ENCODE measurements at regions not wholly inside any gene's neighbourhood (a gene's known extent, or its start where the extent isn't known, plus 50 kb on each side); places are given as distances from the start of the nearest gene placed in this dataset.

GRCh38 chr7:42392826-42393225 is 155.8 kb upstream of the GLI3 start:
- no peak overlapping the region for H2AFZ ChIP-seq (ENCODE audit: low read depth, low read length)
- no peak for DNase-seq
- no peak for ATAC-seq (ENCODE audit: insufficient read depth, low read depth)
- TF ChIP-seq EZH2 (IDR thresholded peaks at IDR 0.05; ENCODE audit: borderline replicate concordance, low read depth, low read length, severe bottlenecking) (no peak), CTCF (IDR thresholded peaks at IDR 0.05; ENCODE audit: borderline replicate concordance, extremely low read depth, low read length, poor library complexity, severe bottlenecking) (no peak)
- no peak overlapping the region for H3K9ac ChIP-seq (ENCODE audit: low read depth, low read length)
- H3K36me3 ChIP-seq (ENCODE audit: insufficient read depth, low read length) = no peaks in the 10 kb centered on the region
- no peaks in the 10 kb centered on the region for H4K20me1 ChIP-seq (ENCODE audit: insufficient read depth, low read length)
- H3K27me3 ChIP-seq (ENCODE audit: insufficient read depth, low read length, poor library complexity) = peaks cover 5% of the 10 kb centered on the region
- no peaks in the 10 kb centered on the region for H3K79me2 ChIP-seq (ENCODE audit: insufficient read depth, low read length)
- H3K27ac ChIP-seq (ENCODE audit: low read length) = no peak overlapping the region
- no peak overlapping the region for H3K4me2 ChIP-seq (ENCODE audit: insufficient read depth, low read length)
- no peaks in the 10 kb centered on the region for H3K4me1 ChIP-seq (ENCODE audit: insufficient read depth, low read length)
- H3K9me3 ChIP-seq (ENCODE audit: insufficient read depth, low read length, severe bottlenecking) = no peaks in the 10 kb centered on the region
- no peak overlapping the region for H3K4me3 ChIP-seq (ENCODE audit: low read depth in 1 of 2, low read length in 2 of 2)

- H3K9ac ChIP-seq (ENCODE audit: low read depth, low read length) = no peak overlapping the region
- H3K27me3 ChIP-seq (ENCODE audit: insufficient read depth, low read length, poor library complexity) = no peaks in the 10 kb centered on the region
- TF ChIP-seq CTCF (IDR thresholded peaks at IDR 0.05; ENCODE audit: borderline replicate concordance, extremely low read depth, low read length, poor library complexity, severe bottlenecking) (no peak), EZH2 (IDR thresholded peaks at IDR 0.05; ENCODE audit: borderline replicate concordance, low read depth, low read length, severe bottlenecking) (no peak)
- H3K9me3 ChIP-seq (ENCODE audit: insufficient read depth, low read length, severe bottlenecking) = no peaks in the 10 kb centered on the region
- no peaks in the 10 kb centered on the region for H3K79me2 ChIP-seq (ENCODE audit: insufficient read depth, low read length)
- H2AFZ ChIP-seq (ENCODE audit: low read depth, low read length) = no peak overlapping the region
- no peak for ATAC-seq (ENCODE audit: insufficient read depth, low read depth)
- H3K27ac ChIP-seq (ENCODE audit: low read length) = no peak overlapping the region
- H3K4me2 ChIP-seq (ENCODE audit: insufficient read depth, low read length) = no peak overlapping the region
- no peaks in the 10 kb centered on the region for H3K4me1 ChIP-seq (ENCODE audit: insufficient read depth, low read length)
- DNase-seq = no peak
- no peaks in the 10 kb centered on the region for H3K36me3 ChIP-seq (ENCODE audit: insufficient read depth, low read length)
- no peaks in the 10 kb centered on the region for H4K20me1 ChIP-seq (ENCODE audit: insufficient read depth, low read length)
- H3K4me3 ChIP-seq (ENCODE audit: low read depth in 1 of 2, low read length in 2 of 2) = no peak overlapping the region
Measured at GRCh38 chr7:42389697-42390096, 152.7 kb upstream of the GLI3 start.

GRCh38 chr7:42385912-42386311 is 148.9 kb upstream of the GLI3 start:
- Histone ChIP-seq H3K9ac (ENCODE audit: low read depth, low read length) (no peak overlapping the region), H3K4me3 (ENCODE audit: low read depth in 1 of 2, low read length in 2 of 2) (no peak overlapping the region), H2AFZ (ENCODE audit: low read depth, low read length) (no peak overlapping the region), H3K36me3 (ENCODE audit: insufficient read depth, low read length) (no peaks in the 10 kb centered on the region), H3K9me3 (ENCODE audit: insufficient read depth, low read length, severe bottlenecking) (no peaks in the 10 kb centered on the region), H3K4me2 (ENCODE audit: insufficient read depth, low read length) (no peak overlapping the region), H3K4me1 (ENCODE audit: insufficient read depth, low read length) (no peaks in the 10 kb centered on the region), H3K27me3 (ENCODE audit: insufficient read depth, low read length, poor library complexity) (no peaks in the 10 kb centered on the region), H3K79me2 (ENCODE audit: insufficient read depth, low read length) (no peaks in the 10 kb centered on the region), H3K27ac (ENCODE audit: low read length) (no peak overlapping the region), H4K20me1 (ENCODE audit: insufficient read depth, low read length) (no peaks in the 10 kb centered on the region)
- TF ChIP-seq EZH2 (IDR thresholded peaks at IDR 0.05; ENCODE audit: borderline replicate concordance, low read depth, low read length, severe bottlenecking) (no peak), CTCF (IDR thresholded peaks at IDR 0.05; ENCODE audit: borderline replicate concordance, extremely low read depth, low read length, poor library complexity, severe bottlenecking) (no peak)
- ATAC-seq (ENCODE audit: insufficient read depth, low read depth) (no peak), DNase-seq (no peak)

GRCh38 chr7:42381161-42381560 is 144.2 kb upstream of the GLI3 start:
- no peaks in the 10 kb centered on the region for H3K4me1 ChIP-seq (ENCODE audit: insufficient read depth, low read length)
- H3K27ac ChIP-seq (ENCODE audit: low read length) = no peak overlapping the region
- no peaks in the 10 kb centered on the region for H3K27me3 ChIP-seq (ENCODE audit: insufficient read depth, low read length, poor library complexity)
- ATAC-seq (ENCODE audit: insufficient read depth, low read depth) (no peak), DNase-seq (no peak)
- no peaks in the 10 kb centered on the region for H4K20me1 ChIP-seq (ENCODE audit: insufficient read depth, low read length)
- no peak overlapping the region for H3K4me3 ChIP-seq (ENCODE audit: low read depth in 1 of 2, low read length in 2 of 2)
- H3K9me3 ChIP-seq (ENCODE audit: insufficient read depth, low read length, severe bottlenecking) = no peaks in the 10 kb centered on the region
- H3K79me2 ChIP-seq (ENCODE audit: insufficient read depth, low read length) = no peaks in the 10 kb centered on the region
- no peak overlapping the region for H3K4me2 ChIP-seq (ENCODE audit: insufficient read depth, low read length)
- H2AFZ ChIP-seq (ENCODE audit: low read depth, low read length) = no peak overlapping the region
- no peak for TF ChIP-seq EZH2 (IDR thresholded peaks at IDR 0.05; ENCODE audit: borderline replicate concordance, low read depth, low read length, severe bottlenecking)
- TF ChIP-seq CTCF (IDR thresholded peaks at IDR 0.05; ENCODE audit: borderline replicate concordance, extremely low read depth, low read length, poor library complexity, severe bottlenecking) = no peak
- H3K36me3 ChIP-seq (ENCODE audit: insufficient read depth, low read length) = no peaks in the 10 kb centered on the region
- no peak overlapping the region for H3K9ac ChIP-seq (ENCODE audit: low read depth, low read length)

Data from DND-41 (cell line).